ENCODE measurements at regions not wholly inside any gene's neighbourhood (a gene's known extent, or its start where the extent isn't known, plus 50 kb on each side); places are given as distances from the start of the nearest gene placed in this dataset.

DNA sequence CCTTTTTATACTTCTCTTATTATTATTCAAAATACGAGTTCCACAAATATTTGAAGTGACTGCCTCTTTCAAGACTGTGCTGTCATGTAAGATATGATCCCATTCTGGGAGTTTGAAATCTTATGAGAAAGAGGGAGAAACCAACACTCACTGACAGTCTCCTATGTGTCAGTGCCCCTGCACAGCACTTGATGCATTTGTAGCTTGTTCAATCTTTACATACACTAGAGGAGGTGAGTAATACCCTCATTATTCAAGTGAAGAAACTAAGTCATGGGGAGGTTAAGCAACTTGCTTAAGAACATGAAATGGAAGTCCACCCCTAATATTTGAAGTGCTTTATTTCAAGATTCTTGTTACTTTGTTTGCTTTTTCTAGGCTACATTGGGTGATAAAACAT lies 459.5 kb upstream of the FANCL start:
- no CpG with 5 or more reads among the region's 1 CpG for WGBS (ENCODE audit: insufficient coverage)
- no peak overlapping the region for H3K4me3 Mint-ChIP-seq
- no peak overlapping the region for H2AFZ ChIP-seq (ENCODE audit: insufficient read depth, low read depth, low read length, poor library complexity, severe bottlenecking)

DNA sequence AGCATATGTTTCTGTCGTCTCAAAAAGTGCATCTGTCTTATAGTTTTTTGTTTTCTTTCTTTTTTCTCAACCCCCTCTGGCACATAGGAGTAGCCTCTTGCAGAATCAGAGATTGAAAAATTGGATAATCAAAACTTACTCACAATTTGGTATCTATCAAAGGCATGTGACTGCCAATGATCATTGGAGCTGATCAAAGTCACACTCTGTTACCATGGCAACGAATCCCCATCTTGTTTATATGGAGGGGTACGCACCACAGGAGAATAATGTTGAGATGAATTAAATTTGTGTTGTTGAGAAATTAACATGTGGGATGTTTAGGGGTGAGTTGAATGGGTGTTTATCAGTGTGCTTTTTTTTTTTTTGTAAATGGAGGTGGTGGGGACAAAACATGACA lies 458.3 kb upstream of the FANCL start:
- no peaks in the 10 kb centered on the region for H3K79me2 ChIP-seq (ENCODE audit: control insufficient read depth, insufficient read depth, low read length)
- no peaks in the 10 kb centered on the region for H3K36me3 ChIP-seq (replicated peaks in 1 of 2; ENCODE audit: control extremely low read depth in 1 of 2, control insufficient read depth in 1 of 2, extremely low read depth in 1 of 2, insufficient read depth in 2 of 2, low read length in 1 of 2)
- no peak overlapping the region for H3K27ac Mint-ChIP-seq
- no peak overlapping the region for H3K4me2 ChIP-seq (replicated peaks; ENCODE audit: low read depth, low read length, poor library complexity, severe bottlenecking)
- H3K4me1 ChIP-seq (ENCODE audit: control insufficient read depth in 2 of 2, insufficient read depth in 2 of 2, low read length in 2 of 2): no peaks in the 10 kb centered on the region
- no peak overlapping the region for H3K4me3 ChIP-seq (ENCODE audit: control extremely low read depth in 1 of 5, extremely low read depth in 1 of 5, insufficient read depth in 1 of 5, low read depth in 2 of 5, low read length in 4 of 5)
- CTCF ChIA-PET: interaction anchor here (1.4 kb wide), 1 partner anchor 23 kb away, joined by 3 read pairs; no protein-coding TSS in a partner anchor
- no peak overlapping the region for H3K9ac ChIP-seq (ENCODE audit: low read length)
- WGBS (ENCODE audit: insufficient coverage): 90% methylated on average over 2 of the region's 3 CpGs
- intact Hi-C loops (cut with micrococcal nuclease): no loop called here
- POLR2A ChIA-PET: no interaction called here
- no peaks in the 10 kb centered on the region for H3K27me3 ChIP-seq (replicated peaks in 1 of 4; ENCODE audit: control extremely low read depth in 1 of 4, control insufficient read depth in 3 of 4, insufficient read depth in 4 of 4, low read length in 3 of 4)
- no peak for DNase-seq
- H3K27me3 Mint-ChIP-seq: peaks cover 4% of the 10 kb centered on the region
- H4K20me1 ChIP-seq (ENCODE audit: control insufficient read depth, insufficient read depth, low read length, poor library complexity, severe bottlenecking): no peaks in the 10 kb centered on the region
- TF ChIP-seq, protein P1, sequence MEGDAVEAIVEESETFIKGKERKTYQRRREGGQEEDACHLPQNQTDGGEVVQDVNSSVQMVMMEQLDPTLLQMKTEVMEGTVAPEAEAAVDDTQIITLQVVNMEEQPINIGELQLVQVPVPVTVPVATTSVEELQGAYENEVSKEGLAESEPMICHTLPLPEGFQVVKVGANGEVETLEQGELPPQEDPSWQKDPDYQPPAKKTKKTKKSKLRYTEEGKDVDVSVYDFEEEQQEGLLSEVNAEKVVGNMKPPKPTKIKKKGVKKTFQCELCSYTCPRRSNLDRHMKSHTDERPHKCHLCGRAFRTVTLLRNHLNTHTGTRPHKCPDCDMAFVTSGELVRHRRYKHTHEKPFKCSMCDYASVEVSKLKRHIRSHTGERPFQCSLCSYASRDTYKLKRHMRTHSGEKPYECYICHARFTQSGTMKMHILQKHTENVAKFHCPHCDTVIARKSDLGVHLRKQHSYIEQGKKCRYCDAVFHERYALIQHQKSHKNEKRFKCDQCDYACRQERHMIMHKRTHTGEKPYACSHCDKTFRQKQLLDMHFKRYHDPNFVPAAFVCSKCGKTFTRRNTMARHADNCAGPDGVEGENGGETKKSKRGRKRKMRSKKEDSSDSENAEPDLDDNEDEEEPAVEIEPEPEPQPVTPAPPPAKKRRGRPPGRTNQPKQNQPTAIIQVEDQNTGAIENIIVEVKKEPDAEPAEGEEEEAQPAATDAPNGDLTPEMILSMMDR (IDR thresholded peaks at IDR 0.05): no peak
- TF ChIP-seq EZH2 (IDR thresholded peaks at IDR 0.05; ENCODE audit: borderline replicate concordance, insufficient read depth, low read depth, low read length, poor library complexity, severe bottlenecking): no peak
- H2AFZ ChIP-seq (ENCODE audit: insufficient read depth, low read depth, low read length, poor library complexity, severe bottlenecking): no peak overlapping the region
- H3K9me3 Mint-ChIP-seq (ENCODE audit: insufficient read depth): no peaks in the 10 kb centered on the region
- H3K9me3 ChIP-seq (ENCODE audit: control extremely low read depth in 1 of 3, control insufficient read depth in 2 of 3, insufficient read depth in 1 of 3, low read length in 2 of 3): no peaks in the 10 kb centered on the region
- H3K4me1 Mint-ChIP-seq: no peaks in the 10 kb centered on the region
- no peak overlapping the region for H3K4me3 Mint-ChIP-seq
- no peak for ATAC-seq (ENCODE audit: low read depth)
- H3K27ac ChIP-seq (ENCODE audit: low read length in 2 of 2): no peak overlapping the region

More for the DNA sequence above, 459.5 kb upstream of the FANCL start:
- H3K79me2 ChIP-seq (ENCODE audit: control insufficient read depth, insufficient read depth, low read length): no peaks in the 10 kb centered on the region
- H3K4me3 ChIP-seq (ENCODE audit: control extremely low read depth in 1 of 5, extremely low read depth in 1 of 5, insufficient read depth in 1 of 5, low read depth in 2 of 5, low read length in 4 of 5): no peak overlapping the region
- no peaks in the 10 kb centered on the region for H3K9me3 ChIP-seq (ENCODE audit: control extremely low read depth in 1 of 3, control insufficient read depth in 2 of 3, insufficient read depth in 1 of 3, low read length in 2 of 3)
- ATAC-seq (ENCODE audit: low read depth) (no peak), DNase-seq (no peak)
- CTCF ChIA-PET: interaction anchor here (0.8 kb wide), 1 partner anchor 795 kb away, joined by 3 read pairs; no protein-coding TSS in a partner anchor
- POLR2A ChIA-PET: no interaction called here
- TF ChIP-seq, protein P1 (IDR thresholded peaks at IDR 0.05): no peak
- no peak for TF ChIP-seq EZH2 (IDR thresholded peaks at IDR 0.05; ENCODE audit: borderline replicate concordance, insufficient read depth, low read depth, low read length, poor library complexity, severe bottlenecking)
- intact Hi-C loops (cut with micrococcal nuclease): no loop called here
- Mint-ChIP-seq H3K27me3 (peaks cover 2% of the 10 kb centered on the region), H3K4me1 (no peaks in the 10 kb centered on the region), H3K27ac (no peak overlapping the region), H3K9me3 (ENCODE audit: insufficient read depth) (no peaks in the 10 kb centered on the region)
- H3K27ac ChIP-seq (ENCODE audit: low read length in 2 of 2): no peak overlapping the region
- no peak overlapping the region for H3K4me2 ChIP-seq (replicated peaks; ENCODE audit: low read depth, low read length, poor library complexity, severe bottlenecking)
- H3K27me3 ChIP-seq (replicated peaks in 1 of 4; ENCODE audit: control extremely low read depth in 1 of 4, control insufficient read depth in 3 of 4, insufficient read depth in 4 of 4, low read length in 3 of 4): no peaks in the 10 kb centered on the region
- H3K9ac ChIP-seq (ENCODE audit: low read length): no peak overlapping the region
- no peaks in the 10 kb centered on the region for H3K4me1 ChIP-seq (ENCODE audit: control insufficient read depth in 2 of 2, insufficient read depth in 2 of 2, low read length in 2 of 2)
- H4K20me1 ChIP-seq (ENCODE audit: control insufficient read depth, insufficient read depth, low read length, poor library complexity, severe bottlenecking): no peaks in the 10 kb centered on the region
- H3K36me3 ChIP-seq (replicated peaks in 1 of 2; ENCODE audit: control extremely low read depth in 1 of 2, control insufficient read depth in 1 of 2, extremely low read depth in 1 of 2, insufficient read depth in 2 of 2, low read length in 1 of 2): no peaks in the 10 kb centered on the region
